PC-3 (cell line): ENCODE measurements at regions not wholly inside any gene's neighbourhood (a gene's known extent, or its start where the extent isn't known, plus 50 kb on each side); places are given as distances from the start of the nearest gene placed in this dataset.

Experiments used
- CTCF ChIP-seq: fragments of 300-600 bp; sonication (generic); conservative IDR thresholded peaks from 2 replicates; pipeline ENCODE4 v1.5.1; 2017; ENCODE audit warnings: antibody characterized with exemption, low read depth, mild to moderate bottlenecking, low read length
- EZH2 ChIP-seq: fragments of 300-600 bp; sonication (generic); IDR thresholded peaks from one replicate; pipeline ENCODE4 v1.6.1; 2017; ENCODE audit warnings: antibody characterized with exemption, mild to moderate bottlenecking, low read length; ENCODE audit not compliant: unreplicated experiment

DNA sequence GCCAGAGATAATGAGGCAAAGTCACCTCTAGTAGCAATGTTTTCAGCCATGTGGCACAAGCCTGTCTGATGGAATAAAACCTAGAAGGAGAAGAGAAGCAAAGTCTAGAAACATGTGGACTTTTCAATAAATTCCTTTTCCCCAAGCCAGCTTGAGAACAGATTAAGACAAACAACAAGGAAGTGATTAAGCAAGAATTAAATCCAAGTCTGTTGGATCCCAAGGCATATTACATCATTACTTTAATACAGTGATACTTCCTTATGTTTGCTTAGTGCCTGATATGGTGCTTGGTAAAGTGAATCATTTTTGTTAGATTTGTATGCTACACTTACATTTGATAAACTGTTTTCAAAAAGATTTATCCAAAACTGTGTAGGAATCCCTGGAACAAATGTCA, 260.3 kb upstream of the FAM83B start:
- TF ChIP-seq CTCF, result no peak
- no peak for TF ChIP-seq EZH2
